Mesodermal cell (in vitro differentiated cells): ENCODE measurements at regions not wholly inside any gene's neighbourhood (a gene's known extent, or its start where the extent isn't known, plus 50 kb on each side); places are given as distances from the start of the nearest gene placed in this dataset.

Experiments
- H3K27ac ChIP-seq: 2 replicates; pipeline ENCODE4 v1.7.0; 2013; ENCODE audit warnings: mild to moderate bottlenecking, low read depth, low read length, moderate library complexity; ENCODE audit not compliant: severe bottlenecking
- H3K36me3 ChIP-seq: 2 replicates; pipeline ENCODE4 v1.7.1; 2013; ENCODE audit warnings: mild to moderate bottlenecking, low read length, moderate library complexity; ENCODE audit not compliant: control insufficient read depth, insufficient read depth
- H3K4me1 ChIP-seq: one replicate; pipeline ENCODE4 v1.7.1; 2013; ENCODE audit warnings: mild to moderate bottlenecking, low read length; ENCODE audit not compliant: insufficient read depth, control insufficient read depth, poor library complexity, severe bottlenecking
- H3K4me3 ChIP-seq: 2 replicates; pipeline ENCODE4 v1.7.0; 2013; ENCODE audit warnings: low read length, control low read depth, mild to moderate bottlenecking; ENCODE audit not compliant: insufficient read depth, poor library complexity, severe bottlenecking; ENCODE audit errors: extremely low read depth
- H3K9me3 ChIP-seq: 2 replicates; pipeline ENCODE4 v1.7.1; 2013; ENCODE audit warnings: mild to moderate bottlenecking, low read length, moderate library complexity; ENCODE audit not compliant: control insufficient read depth
- WGBS, 2 experiments: methylation state at CpG; one replicate each; pipeline ENCODE4 v1.1.5; 2013; ENCODE audit warnings: missing lambda C conversion rate in 2 of 2; ENCODE audit not compliant: insufficient coverage in 2 of 2; 5-methylcytosine and 5-hydroxymethylcytosine counted together

DNA sequence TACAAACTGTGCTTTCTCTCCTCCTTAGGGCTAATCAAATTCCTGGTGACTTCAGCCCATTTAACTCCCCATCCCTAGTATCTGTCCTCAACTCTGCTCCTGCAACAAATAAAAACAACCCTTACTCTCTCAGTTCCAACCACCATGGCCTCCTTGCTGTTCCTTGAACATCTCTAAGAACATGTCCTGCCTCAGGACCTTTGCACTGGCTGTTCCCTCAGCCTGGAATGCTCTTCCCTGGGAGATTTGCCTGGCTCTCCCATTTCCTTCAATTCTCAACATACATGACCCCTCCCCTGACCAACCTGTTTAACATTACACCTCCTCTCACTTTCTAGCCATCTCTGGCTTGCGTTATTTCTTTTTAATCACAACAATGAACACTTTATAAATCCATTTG lies 170.5 kb downstream of the PTPN11 start:
- 80 to 100% methylated on average over 1 of the region's 1 CpG for WGBS, 2 experiments
- Histone ChIP-seq H3K9me3 (peaks cover 2% of the 10 kb centered on the region), H3K36me3 (no peaks in the 10 kb centered on the region), H3K4me3 (no peak overlapping the region), H3K27ac (no peak overlapping the region), H3K4me1 (no peaks in the 10 kb centered on the region)

GRCh38 chr12:112590281-112590680 lies 171.5 kb downstream of the PTPN11 start:
- H3K4me3 ChIP-seq, result no peak overlapping the region
- 39 to 45% methylated on average over 2 of the region's 3 CpGs for WGBS, 2 experiments
- H3K9me3 ChIP-seq, result no peaks in the 10 kb centered on the region
- no peaks in the 10 kb centered on the region for H3K36me3 ChIP-seq
- no peaks in the 10 kb centered on the region for H3K4me1 ChIP-seq
- no peak overlapping the region for H3K27ac ChIP-seq

GRCh38 chr12:112591488-112591887 lies 172.7 kb downstream of the PTPN11 start:
- Histone ChIP-seq H3K9me3 (no peaks in the 10 kb centered on the region), H3K27ac (no peak overlapping the region), H3K4me1 (no peaks in the 10 kb centered on the region), H3K36me3 (no peaks in the 10 kb centered on the region), H3K4me3 (no peak overlapping the region)
- WGBS, 2 experiments, result 75 to 83% methylated on average over 5 of the region's 5 CpGs

DNA sequence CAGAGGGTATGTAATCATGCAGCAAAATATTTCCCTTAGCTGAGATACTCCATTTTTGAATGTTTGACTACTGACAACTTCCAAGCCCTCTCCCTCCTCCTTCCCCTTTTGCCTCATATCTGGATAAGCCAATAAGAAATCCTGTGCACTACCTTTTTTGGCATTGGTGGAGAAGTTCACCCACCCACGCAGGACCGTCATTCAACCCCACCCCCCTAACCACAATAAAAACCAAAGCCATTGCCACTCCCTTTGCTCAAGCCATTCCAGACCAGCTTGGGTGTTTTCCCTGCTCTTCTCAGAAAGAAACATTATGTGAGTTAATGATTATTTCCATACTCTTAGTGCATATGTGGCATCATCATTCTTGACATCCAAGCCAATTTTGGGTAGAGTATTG lies 176.7 kb downstream of the PTPN11 start:
- no peak overlapping the region for H3K27ac ChIP-seq
- H3K4me3 ChIP-seq, result no peak overlapping the region
- no peaks in the 10 kb centered on the region for H3K36me3 ChIP-seq
- H3K9me3 ChIP-seq, result no peaks in the 10 kb centered on the region
- WGBS, 2 experiments, result no CpG with 5 or more reads among the region's 2 CpGs
- H3K4me1 ChIP-seq, result no peaks in the 10 kb centered on the region

GRCh38 chr12:112597986-112598385 lies 179.2 kb downstream of the PTPN11 start:
- Histone ChIP-seq H3K36me3 (no peaks in the 10 kb centered on the region), H3K9me3 (no peaks in the 10 kb centered on the region), H3K4me3 (no peak overlapping the region), H3K27ac (no peak overlapping the region), H3K4me1 (no peaks in the 10 kb centered on the region)
- WGBS, 2 experiments, result 67 to 83% methylated on average over 1 to 4 of the region's 4 CpGs

DNA sequence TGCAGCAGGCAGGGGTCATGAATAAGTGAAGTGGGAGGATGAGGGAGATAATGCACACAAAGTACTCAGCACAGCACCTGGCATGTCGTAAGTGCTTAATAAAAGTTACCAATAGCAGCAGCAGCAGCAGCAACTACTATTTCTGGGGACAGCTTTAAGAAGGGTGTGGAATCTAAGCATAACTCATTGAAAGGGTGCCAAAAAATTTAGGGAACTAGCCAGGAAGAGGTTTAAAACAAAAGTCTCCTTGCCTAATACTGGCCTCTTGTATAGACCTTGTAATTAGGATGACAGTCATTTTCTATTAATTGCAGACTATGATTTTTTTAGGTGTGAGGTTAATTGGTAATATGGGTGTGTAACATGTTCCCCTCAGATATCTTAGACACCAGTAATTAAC lies 179.9 kb downstream of the PTPN11 start:
- 100% methylated on average over 1 of the region's 1 CpG; no CpG with 5 or more reads in 1 of the 2 experiments for WGBS, 2 experiments
- no peak overlapping the region for H3K27ac ChIP-seq
- no peak overlapping the region for H3K4me3 ChIP-seq
- H3K9me3 ChIP-seq, result no peaks in the 10 kb centered on the region
- no peaks in the 10 kb centered on the region for H3K36me3 ChIP-seq
- no peaks in the 10 kb centered on the region for H3K4me1 ChIP-seq

DNA sequence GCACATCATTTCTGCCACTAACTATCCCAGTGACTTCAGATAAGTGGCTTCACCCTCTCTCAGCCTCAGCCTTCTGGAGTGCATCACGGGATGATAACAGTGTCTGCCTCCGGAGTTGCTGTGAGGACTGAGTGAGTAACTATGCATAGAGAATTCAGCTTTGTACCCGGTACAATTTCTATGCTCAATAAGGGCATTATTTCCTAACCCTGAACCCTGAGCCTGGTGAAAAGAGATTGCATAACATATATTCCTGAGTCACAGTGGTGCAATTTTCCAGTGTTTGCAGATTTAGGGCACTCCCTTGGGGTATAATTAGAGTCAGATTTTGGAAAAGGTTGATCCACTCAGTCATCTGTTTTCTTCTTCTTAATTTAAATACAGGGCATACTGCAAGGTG lies 181.1 kb downstream of the PTPN11 start:
- no peak overlapping the region for H3K4me3 ChIP-seq
- WGBS, 2 experiments, result 82% methylated on average over 3 of the region's 3 CpGs; no CpG with 5 or more reads in 1 of the 2 experiments
- no peaks in the 10 kb centered on the region for H3K36me3 ChIP-seq
- H3K27ac ChIP-seq, result no peak overlapping the region
- H3K9me3 ChIP-seq, result no peaks in the 10 kb centered on the region
- H3K4me1 ChIP-seq, result no peaks in the 10 kb centered on the region

DNA sequence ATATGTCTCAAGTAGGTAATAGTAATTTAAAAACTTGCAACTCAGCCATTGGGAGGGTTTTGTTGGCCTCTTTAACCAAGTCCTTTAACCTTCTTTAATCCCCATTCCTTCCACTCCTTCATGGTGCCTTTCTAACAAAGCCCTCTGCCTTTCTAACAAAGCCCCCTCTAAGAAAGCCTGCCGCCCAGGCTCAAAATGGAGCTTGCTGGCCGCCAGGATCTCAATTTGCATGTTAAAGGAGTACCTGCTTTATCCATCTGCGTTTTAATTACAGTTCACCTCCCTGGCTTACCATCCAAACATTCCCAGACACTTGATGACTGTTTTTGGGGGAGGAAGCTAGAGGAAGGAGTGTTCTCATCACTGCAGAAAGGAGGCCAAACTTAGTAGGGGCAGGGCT lies 183.4 kb downstream of the PTPN11 start:
- 30 to 60% methylated on average over 1 to 2 of the region's 3 CpGs for WGBS, 2 experiments
- Histone ChIP-seq H3K4me1 (no peaks in the 10 kb centered on the region), H3K27ac (no peak overlapping the region), H3K4me3 (no peak overlapping the region), H3K9me3 (no peaks in the 10 kb centered on the region), H3K36me3 (no peaks in the 10 kb centered on the region)

DNA sequence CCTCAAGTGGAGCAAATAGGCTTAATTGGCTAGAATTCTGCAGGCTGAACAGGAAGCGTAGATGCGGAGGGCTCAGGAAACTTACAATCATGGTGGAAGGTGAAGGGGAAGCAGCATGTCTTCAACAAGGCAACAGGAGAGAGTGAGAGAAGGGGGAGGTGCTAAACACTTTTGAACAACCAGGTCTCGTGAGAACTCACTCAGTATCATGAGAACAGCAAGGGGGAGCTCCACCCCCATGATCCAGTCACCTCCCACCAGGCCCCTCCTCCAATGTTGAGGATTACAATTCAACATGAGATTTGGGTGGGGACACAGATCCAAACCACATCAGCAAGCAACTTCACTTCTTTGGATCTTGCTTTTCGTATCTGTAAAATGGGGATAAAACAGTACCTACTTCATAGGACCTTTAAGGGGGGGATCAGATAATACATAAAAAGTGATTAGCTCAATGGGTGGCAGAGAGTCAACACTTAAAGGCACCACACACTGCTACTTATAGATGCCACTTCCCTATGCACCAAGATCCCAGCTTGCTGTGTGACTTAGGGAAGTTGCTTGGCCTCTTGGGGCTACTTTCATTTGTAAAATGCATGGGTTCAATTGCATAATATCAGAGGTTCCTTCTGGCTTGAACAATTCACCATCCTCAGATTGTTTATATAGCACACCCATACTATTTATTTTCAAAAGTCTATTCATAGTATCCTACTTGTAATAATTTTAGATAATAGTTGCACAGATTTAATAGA lies 184.8 kb upstream of the RPH3A start:
- WGBS, 2 experiments, result 100% methylated on average over 2 of the region's 4 CpGs

GRCh38 chr12:112607427-112607826 lies 184.1 kb upstream of the RPH3A start:
- H3K36me3 ChIP-seq, result no peaks in the 10 kb centered on the region
- no peak overlapping the region for H3K27ac ChIP-seq
- H3K4me1 ChIP-seq, result no peaks in the 10 kb centered on the region
- H3K9me3 ChIP-seq, result no peaks in the 10 kb centered on the region
- WGBS, 2 experiments, result 93 to 100% methylated on average over 2 of the region's 3 CpGs
- no peak overlapping the region for H3K4me3 ChIP-seq

More for the DNA sequence above, 184.8 kb upstream of the RPH3A start:
- Histone ChIP-seq H3K27ac (no peak overlapping the region), H3K4me3 (no peak overlapping the region), H3K9me3 (no peaks in the 10 kb centered on the region), H3K36me3 (no peaks in the 10 kb centered on the region), H3K4me1 (no peaks in the 10 kb centered on the region)

DNA sequence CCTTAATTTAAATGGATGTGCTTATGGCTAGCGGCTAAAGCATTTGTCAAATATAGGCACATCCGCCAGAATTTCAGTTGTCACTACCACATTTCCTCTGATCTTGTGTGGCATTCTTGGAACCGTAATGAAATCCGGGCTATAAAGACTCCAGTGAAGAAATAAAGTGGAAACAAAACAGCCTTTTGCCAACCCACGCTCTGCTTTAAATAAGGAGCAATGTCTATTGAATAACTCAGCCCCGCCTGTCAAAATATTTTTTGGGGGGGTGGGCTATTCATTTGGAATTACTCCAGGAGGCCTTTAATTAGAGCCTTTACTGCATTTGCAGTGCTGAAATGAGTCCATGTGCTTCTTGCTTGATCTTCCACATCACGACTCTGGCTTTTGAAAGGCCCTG lies 179.6 kb upstream of the RPH3A start:
- 85 to 87% methylated on average over 3 of the region's 7 CpGs for WGBS, 2 experiments
- H3K36me3 ChIP-seq, result no peaks in the 10 kb centered on the region
- no peak overlapping the region for H3K4me3 ChIP-seq
- H3K4me1 ChIP-seq, result no peaks in the 10 kb centered on the region
- no peaks in the 10 kb centered on the region for H3K9me3 ChIP-seq
- H3K27ac ChIP-seq, result no peak overlapping the region
